ENCODE measurements at regions not wholly inside any gene's neighbourhood (a gene's known extent, or its start where the extent isn't known, plus 50 kb on each side); places are given as distances from the start of the nearest gene placed in this dataset.

GRCh38 chr1:189499736-189500135, 977.9 kb downstream of the BRINP3 start:
- no peak for DNase-seq

GRCh38 chr1:189500778-189501177, 976.9 kb downstream of the BRINP3 start:
- no peak for DNase-seq

GRCh38 chr1:189510827-189511226, 966.8 kb downstream of the BRINP3 start:
- no peak for DNase-seq

- DNase-seq = no peak
Observed at GRCh38 chr1:189513091-189513490, 964.6 kb downstream of the BRINP3 start.

GRCh38 chr1:189522441-189522840, 955.2 kb downstream of the BRINP3 start:
- no peak for DNase-seq

GRCh38 chr1:189524501-189524900, 953.2 kb downstream of the BRINP3 start:
- DNase-seq = no peak

GRCh38 chr1:189530162-189530561, 947.5 kb downstream of the BRINP3 start:
- DNase-seq = no peak

- DNase-seq = no peak
Observed at GRCh38 chr1:189538271-189538670, 939.4 kb downstream of the BRINP3 start.

- no peak for DNase-seq
Observed at GRCh38 chr1:189550498-189550897, 927.2 kb downstream of the BRINP3 start.

- no peak for DNase-seq
Observed at GRCh38 chr1:189563784-189564183, 913.9 kb downstream of the BRINP3 start.

- no peak for DNase-seq
Observed at GRCh38 chr1:189567890-189568289, 909.8 kb downstream of the BRINP3 start.

- DNase-seq = no peak
Observed at GRCh38 chr1:189596197-189596596, 881.5 kb downstream of the BRINP3 start.

- no peak for DNase-seq
Observed at GRCh38 chr1:189597083-189597482, 880.6 kb downstream of the BRINP3 start.

GRCh38 chr1:189605226-189605625, 872.4 kb downstream of the BRINP3 start:
- DNase-seq = no peak

- DNase-seq = no peak
Observed at GRCh38 chr1:189606047-189606446, 871.6 kb downstream of the BRINP3 start.

GRCh38 chr1:189606795-189607476, 870.7 kb downstream of the BRINP3 start:
- no peak for DNase-seq

- DNase-seq = no peak
Observed at GRCh38 chr1:189607477-189608096, 870.1 kb downstream of the BRINP3 start.

- DNase-seq = no peak
Observed at GRCh38 chr1:189609167-189609566, 868.5 kb downstream of the BRINP3 start.

- DNase-seq = no peak
Observed at GRCh38 chr1:189616893-189617292, 860.8 kb downstream of the BRINP3 start.

- no peak for DNase-seq
Observed at GRCh38 chr1:189619682-189620332, 857.9 kb downstream of the BRINP3 start.

GRCh38 chr1:189620471-189620870, 857.2 kb downstream of the BRINP3 start:
- DNase-seq = no peak

GRCh38 chr1:189623336-189623735, 854.3 kb downstream of the BRINP3 start:
- DNase-seq = no peak

- DNase-seq = no peak
Observed at GRCh38 chr1:189627427-189627826, 850.2 kb downstream of the BRINP3 start.

GRCh38 chr1:189628857-189629256, 848.8 kb downstream of the BRINP3 start:
- no peak for DNase-seq

Measured in bone marrow (tissue), 2 donors.